DMS114 treated with DMSO at 0.1 percent for 48 hours (cell line): ENCODE measurements at regions not wholly inside any gene's neighbourhood (a gene's known extent, or its start where the extent isn't known, plus 50 kb on each side); places are given as distances from the start of the nearest gene placed in this dataset.

Experiments
- DNase-seq: peaks from one replicate; lab custom pipeline; 2025; ENCODE audit not compliant: unreplicated experiment; lab: John Stamatoyannopoulos, UW

- DNase-seq, result no peak
Measured at GRCh38 chr5:121704291-121704690, 147.4 kb upstream of the FTMT start.

- DNase-seq, result no peak
Measured at GRCh38 chr5:121706686-121707085, 145.0 kb upstream of the FTMT start.

- no peak for DNase-seq
Measured at GRCh38 chr5:121707178-121707577, 144.5 kb upstream of the FTMT start.

GRCh38 chr5:121711416-121711815 is 140.3 kb upstream of the FTMT start:
- DNase-seq, result no peak

- DNase-seq, result no peak
Measured at GRCh38 chr5:121719255-121719654, 132.4 kb upstream of the FTMT start.

- DNase-seq, result no peak
Measured at GRCh38 chr5:121725450-121725849, 126.2 kb upstream of the FTMT start.

GRCh38 chr5:121726991-121727390 is 124.7 kb upstream of the FTMT start:
- no peak for DNase-seq

- DNase-seq, result no peak
Measured at GRCh38 chr5:121731377-121731776, 120.3 kb upstream of the FTMT start.

GRCh38 chr5:121735618-121736017 is 116.1 kb upstream of the FTMT start:
- no peak for DNase-seq

GRCh38 chr5:121737120-121737519 is 114.6 kb upstream of the FTMT start:
- DNase-seq, result no peak

- no peak for DNase-seq
Measured at GRCh38 chr5:121741156-121741555, 110.5 kb upstream of the FTMT start.

GRCh38 chr5:121744577-121744976 is 107.1 kb upstream of the FTMT start:
- no peak for DNase-seq

GRCh38 chr5:121745407-121745806 is 106.3 kb upstream of the FTMT start:
- DNase-seq, result no peak

- DNase-seq, result no peak
Measured at GRCh38 chr5:121746763-121747162, 104.9 kb upstream of the FTMT start.

GRCh38 chr5:121748686-121749085 is 103.0 kb upstream of the FTMT start:
- no peak for DNase-seq

- no peak for DNase-seq
Measured at GRCh38 chr5:121752149-121752548, 99.5 kb upstream of the FTMT start.

GRCh38 chr5:121755266-121755665 is 96.4 kb upstream of the FTMT start:
- no peak for DNase-seq

- no peak for DNase-seq
Measured at GRCh38 chr5:121757753-121758152, 93.9 kb upstream of the FTMT start.

GRCh38 chr5:121758615-121759014 is 93.1 kb upstream of the FTMT start:
- DNase-seq, result no peak

- DNase-seq, result no peak
Measured at GRCh38 chr5:121762426-121762825, 89.3 kb upstream of the FTMT start.

- DNase-seq, result no peak
Measured at GRCh38 chr5:121763665-121764064, 88.0 kb upstream of the FTMT start.

- no peak for DNase-seq
Measured at GRCh38 chr5:121780406-121780805, 71.3 kb upstream of the FTMT start.

GRCh38 chr5:121783700-121784099 is 68.0 kb upstream of the FTMT start:
- no peak for DNase-seq

- DNase-seq, result no peak
Measured at GRCh38 chr5:121793791-121794190, 57.9 kb upstream of the FTMT start.
